Adrenal gland (tissue), 9 donors: ENCODE measurements at regions not wholly inside any gene's neighbourhood (a gene's known extent, or its start where the extent isn't known, plus 50 kb on each side); places are given as distances from the start of the nearest gene placed in this dataset.

Experiments
- DNase-seq, 7 donors: peaks; one replicate each; pipeline ENCODE4 v3.0.0-alpha.2; 2019 to 2020
- H3K27ac ChIP-seq, 5 donors: fragments of 200-600 bp; sonication (generic) in 4 of 5; 1 replicate in 3 of 5; 2 replicates in 2 of 5; pipeline versions ENCODE4 v1.5.1 to v1.8.0; 2016 to 2020; ENCODE audit warnings: mild to moderate bottlenecking in 1 of 5
- H3K27me3 ChIP-seq: fragments of 200-600 bp; 2 replicates; pipeline ENCODE4 v1.8.0; 2021
- H3K36me3 ChIP-seq, 2 donors: fragments of 200-600 bp; replicated peaks in 1 of 2; 1 replicate in 1 of 2; 2 replicates in 1 of 2; pipeline versions ENCODE4 v1.5.1 to v1.8.0; 2018 to 2022
- H3K4me1 ChIP-seq, 2 donors: fragments of 200-600 bp; replicated peaks in 1 of 2; 1 replicate in 1 of 2; 2 replicates in 1 of 2; pipeline versions ENCODE4 v1.5.1 to v1.8.0; 2018 to 2021
- H3K4me3 ChIP-seq, 4 donors: fragments of 200-600 bp; sonication (generic) in 3 of 4; one replicate each; pipeline ENCODE4 v1.5.1; 2016 to 2018
- H3K9me3 ChIP-seq, 3 donors: fragments of 200-600 bp; sonication (generic) in 1 of 3; replicated peaks in 1 of 3; 1 replicate in 2 of 3; 2 replicates in 1 of 3; pipeline versions ENCODE4 v1.5.1 to v1.8.0; 2016 to 2021
- POLR2A ChIP-seq, 2 donors: fragments of 450-650 bp; IDR thresholded peaks; one replicate each; pipeline ENCODE4 v1.6.1; 2017; ENCODE audit warnings: antibody characterized with exemption in 2 of 2, mild to moderate bottlenecking in 2 of 2, moderate library complexity in 1 of 2
- whole genome bisulfite sequencing, 4 donors: extraction: QIAGEN DNeasy Blood & Tissue Kit in 2 of 4; methylation state at CpG; one replicate each; pipeline versions ENCODE4 v1.1.5 to v1.1.7; 2013 to 2017; 5-methylcytosine and 5-hydroxymethylcytosine counted together
- intact Hi-C, 2 donors: fragments of 100-400 bp; cut with DNase I; formaldehyde crosslinking; loops; one replicate each; pipeline versions ENCODE4 v1.14.1 to v1.15.0; 2022 to 2023
- TF ChIP-seq, protein P1 (sequence below), 6 experiments: fragments of 450-650 bp in 4 of 6; fragments of 200-600 bp in 2 of 6; sonication (generic) in 1 of 6; IDR thresholded peaks; 1 replicate in 5 of 6; 2 replicates in 1 of 6; pipeline versions ENCODE4 v1.5.1 to v1.8.0; 2016 to 2021; ENCODE audit warnings: antibody characterized with exemption in 6 of 6, mild to moderate bottlenecking in 2 of 6, moderate library complexity in 1 of 6
- donor health status: healthy with polysubstance abuse.
- donor health status: Bipolar disorder and iron deficiency.
- donor health status: DM: yes; HTN: yes; CAD: no.
- donor health status: DM: no; HTN: no; CAD: no.
- donor health status: DM: no; HTN: no; CAD: no.

DNA sequence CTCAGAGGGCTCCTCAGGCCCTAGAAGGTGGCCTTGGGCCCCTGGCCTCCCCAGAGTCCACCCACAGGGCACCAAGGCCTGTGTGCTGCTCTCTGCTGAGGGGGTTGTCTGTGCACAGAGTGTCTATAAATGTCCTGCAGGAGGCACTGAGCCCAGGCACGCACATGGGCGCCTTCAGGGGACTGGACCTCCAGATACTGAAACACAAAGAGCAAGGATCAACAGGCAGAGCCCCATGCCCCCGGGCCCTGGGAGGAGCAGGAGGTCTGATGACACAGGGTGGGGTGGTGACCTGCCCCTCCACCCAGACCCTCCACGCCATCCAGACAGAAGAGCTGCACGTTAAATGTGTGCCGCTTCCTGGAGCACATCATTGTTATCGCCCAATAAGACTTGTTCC lies 64.6 kb upstream of the SIMC1 start:
- H3K4me1 ChIP-seq = no peaks in the 10 kb centered on the region
- DNase-seq = no peak
- TF ChIP-seq, protein P1, sequence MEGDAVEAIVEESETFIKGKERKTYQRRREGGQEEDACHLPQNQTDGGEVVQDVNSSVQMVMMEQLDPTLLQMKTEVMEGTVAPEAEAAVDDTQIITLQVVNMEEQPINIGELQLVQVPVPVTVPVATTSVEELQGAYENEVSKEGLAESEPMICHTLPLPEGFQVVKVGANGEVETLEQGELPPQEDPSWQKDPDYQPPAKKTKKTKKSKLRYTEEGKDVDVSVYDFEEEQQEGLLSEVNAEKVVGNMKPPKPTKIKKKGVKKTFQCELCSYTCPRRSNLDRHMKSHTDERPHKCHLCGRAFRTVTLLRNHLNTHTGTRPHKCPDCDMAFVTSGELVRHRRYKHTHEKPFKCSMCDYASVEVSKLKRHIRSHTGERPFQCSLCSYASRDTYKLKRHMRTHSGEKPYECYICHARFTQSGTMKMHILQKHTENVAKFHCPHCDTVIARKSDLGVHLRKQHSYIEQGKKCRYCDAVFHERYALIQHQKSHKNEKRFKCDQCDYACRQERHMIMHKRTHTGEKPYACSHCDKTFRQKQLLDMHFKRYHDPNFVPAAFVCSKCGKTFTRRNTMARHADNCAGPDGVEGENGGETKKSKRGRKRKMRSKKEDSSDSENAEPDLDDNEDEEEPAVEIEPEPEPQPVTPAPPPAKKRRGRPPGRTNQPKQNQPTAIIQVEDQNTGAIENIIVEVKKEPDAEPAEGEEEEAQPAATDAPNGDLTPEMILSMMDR (IDR thresholded peaks at IDR 0.05) = no peak
- no peak for TF ChIP-seq POLR2A (IDR thresholded peaks at IDR 0.05)
- no peaks in the 10 kb centered on the region for H3K9me3 ChIP-seq
- no peak overlapping the region for H3K27ac ChIP-seq
- no peaks in the 10 kb centered on the region for H3K27me3 ChIP-seq
- no peaks in the 10 kb centered on the region for H3K36me3 ChIP-seq
- H3K4me3 ChIP-seq = no peak overlapping the region
- intact Hi-C loops = no loop called here
- WGBS, 4 donors = 70 to 79% (median 77%) methylated on average over 6 to 7 of the region's 7 CpGs

DNA sequence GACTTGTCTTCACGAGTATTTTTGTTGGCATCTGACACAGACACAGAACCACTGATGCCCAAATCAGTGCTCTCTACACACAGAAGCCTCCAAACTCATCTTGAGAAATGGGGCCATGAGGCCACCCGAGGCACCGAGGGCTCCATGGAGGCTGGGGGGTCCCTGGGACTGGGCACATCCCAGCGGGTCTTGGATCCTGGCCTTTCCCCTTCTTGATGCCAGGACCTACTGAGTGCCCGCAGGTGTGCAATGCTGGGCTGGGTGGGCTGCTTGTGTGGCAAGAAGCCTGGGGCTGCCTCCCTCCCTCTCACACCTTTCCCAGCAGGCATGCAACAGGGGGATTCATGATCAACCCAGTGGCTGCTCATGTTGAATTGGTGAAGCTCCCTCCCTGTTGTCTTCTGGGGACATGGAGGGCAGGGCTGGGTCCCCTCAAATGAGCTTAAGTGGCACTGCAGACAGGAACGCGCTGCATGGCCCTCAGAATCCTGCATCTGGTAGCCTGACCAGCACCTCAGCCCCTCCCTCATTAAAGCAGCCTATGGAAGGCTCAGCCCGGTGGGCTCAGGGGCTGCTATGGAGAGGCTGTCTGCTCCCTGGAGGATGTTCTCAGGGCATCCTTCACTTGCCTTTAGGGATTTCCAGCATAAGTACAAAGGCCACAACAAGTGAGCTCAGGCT lies 63.7 kb upstream of the SIMC1 start:
- H3K9me3 ChIP-seq = no peaks in the 10 kb centered on the region
- H3K27ac ChIP-seq = no peak overlapping the region
- no peaks in the 10 kb centered on the region for H3K36me3 ChIP-seq
- TF ChIP-seq, protein P1 (IDR thresholded peaks at IDR 0.05) = no peak
- TF ChIP-seq POLR2A (IDR thresholded peaks at IDR 0.05) = no peak
- 69 to 89% (median 82%) methylated on average over 1 to 8 of the region's 8 CpGs for WGBS, 4 donors
- no peak for DNase-seq
- intact Hi-C loops = no loop called here
- H3K27me3 ChIP-seq = no peaks in the 10 kb centered on the region
- no peak overlapping the region for H3K4me3 ChIP-seq
- H3K4me1 ChIP-seq = no peaks in the 10 kb centered on the region

GRCh38 chr5:176175101-176175852 lies 62.9 kb upstream of the SIMC1 start:
- peaks cover 0 to 3% of the 10 kb centered on the region in 2 donors for H3K4me1 ChIP-seq
- no peaks in the 10 kb centered on the region for H3K27me3 ChIP-seq
- no peak for DNase-seq
- WGBS, 4 donors = 87 to 92% (median 89%) methylated on average over 11 to 16 of the region's 16 CpGs
- no peaks in the 10 kb centered on the region for H3K9me3 ChIP-seq
- no peaks in the 10 kb centered on the region for H3K36me3 ChIP-seq
- TF ChIP-seq, protein P1 (IDR thresholded peaks at IDR 0.05) = no peak
- no peak for TF ChIP-seq POLR2A (IDR thresholded peaks at IDR 0.05)
- intact Hi-C loops = no loop called here
- no peak overlapping the region for H3K4me3 ChIP-seq
- H3K27ac ChIP-seq = no peak overlapping the region

DNA sequence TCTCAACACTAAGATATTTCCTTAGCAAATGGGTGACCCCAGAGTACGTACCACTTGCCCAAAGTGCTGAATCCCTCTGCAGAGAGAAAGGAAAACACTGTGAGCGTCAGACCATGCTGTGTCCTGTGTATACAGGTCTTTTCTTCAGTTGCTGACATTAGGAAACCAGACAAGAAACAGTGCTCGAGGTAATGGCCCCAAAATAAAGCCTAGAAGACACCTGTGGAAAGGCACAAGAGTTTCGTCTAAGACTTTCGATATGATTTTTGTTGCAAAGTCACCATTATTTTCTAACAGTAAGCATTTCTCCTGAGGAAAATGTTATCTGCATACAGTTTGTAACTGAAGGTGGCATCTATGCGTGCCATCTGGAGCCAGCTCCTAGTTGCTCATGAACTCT lies 62.0 kb upstream of the SIMC1 start:
- H3K4me1 ChIP-seq = peaks cover 5 to 13% of the 10 kb centered on the region in 2 donors
- WGBS, 4 donors = 83 to 88% (median 86%) methylated on average over 6 of the region's 6 CpGs
- intact Hi-C loops = no loop called here

More for the DNA sequence above, 62.0 kb upstream of the SIMC1 start:
- TF ChIP-seq POLR2A (IDR thresholded peaks at IDR 0.05) = no peak
- TF ChIP-seq, protein P1 (IDR thresholded peaks at IDR 0.05) = no peak
- no peaks in the 10 kb centered on the region for H3K27me3 ChIP-seq
- H3K27ac ChIP-seq = no peak overlapping the region
- no peaks in the 10 kb centered on the region for H3K36me3 ChIP-seq
- no peak for DNase-seq
- no peak overlapping the region for H3K4me3 ChIP-seq
- H3K9me3 ChIP-seq = no peaks in the 10 kb centered on the region
